HG02678 (cell line): ENCODE measurements at regions not wholly inside any gene's neighbourhood (a gene's known extent, or its start where the extent isn't known, plus 50 kb on each side); places are given as distances from the start of the nearest gene placed in this dataset.
"Not testable (repeated sequence)": the region's sequence is repeated elsewhere in the genome, so short reads cannot be mapped to it uniquely, and the experiment has no call there.

Experiments used
- ATAC-seq: cut with Tn5 transposase; IDR thresholded peaks from one replicate; pipeline ENCODE4 v1.9.1; 2021; ENCODE audit warnings: mild to moderate bottlenecking, moderate library complexity; ENCODE audit not compliant: unreplicated experiment

DNA sequence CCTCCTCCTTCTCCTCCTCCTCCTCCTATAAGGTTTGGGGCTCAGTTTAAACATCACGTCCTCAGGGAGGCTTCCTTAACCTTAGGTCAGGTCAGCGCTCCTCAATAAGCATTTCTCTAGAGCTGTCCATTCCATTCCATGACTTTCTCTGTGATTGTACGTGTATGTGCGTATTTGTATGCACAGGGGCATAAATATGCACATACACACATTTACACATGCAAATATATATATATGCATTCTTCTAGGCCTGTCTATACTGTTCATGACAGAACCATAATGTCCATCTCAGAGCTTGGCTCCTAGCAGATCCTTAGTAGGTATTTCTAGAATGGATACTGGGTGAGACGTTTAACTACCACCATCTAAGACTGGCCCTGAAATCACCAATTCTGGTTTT is 258.6 kb downstream of the STIM2 start:
- no peak for ATAC-seq

GRCh38 chr4:27121830-27122229 is 261.2 kb downstream of the STIM2 start:
- ATAC-seq = no peak

DNA sequence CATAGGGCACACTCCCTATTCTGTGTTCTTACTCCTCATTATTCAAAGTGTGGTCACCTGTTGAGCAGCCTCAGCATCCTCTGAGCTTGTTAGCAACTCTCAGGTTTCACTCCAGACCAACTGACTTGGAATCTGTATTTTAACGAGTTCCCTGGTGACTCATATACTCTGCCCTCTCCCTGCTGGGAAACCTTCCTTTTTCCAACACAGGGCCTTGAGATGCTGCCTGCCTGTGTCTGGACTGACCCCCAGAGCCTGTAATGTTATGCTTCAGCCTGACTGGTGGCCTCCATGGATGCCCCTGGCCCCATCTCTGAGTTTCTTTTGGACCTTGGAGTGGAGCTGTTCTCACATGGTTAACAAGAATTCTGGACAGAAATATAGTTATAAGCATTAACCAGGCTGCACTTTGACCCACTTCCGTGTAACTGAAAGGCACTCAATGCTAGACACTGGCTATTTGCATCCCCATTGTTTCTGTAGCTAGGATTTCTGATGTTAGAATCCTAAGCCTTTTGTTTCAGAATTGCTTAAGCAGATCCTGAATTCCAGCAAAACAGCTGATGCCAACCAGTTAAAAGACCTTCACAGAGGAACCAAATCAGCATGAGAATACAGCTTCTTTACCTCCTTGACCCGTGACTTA is 262.6 kb downstream of the STIM2 start:
- ATAC-seq = no peak

GRCh38 chr4:27123769-27124124 is 263.1 kb downstream of the STIM2 start:
- no peak for ATAC-seq

- not testable (repeated sequence) for ATAC-seq
Observed at GRCh38 chr4:27126895-27127294, 266.3 kb downstream of the STIM2 start.

- ATAC-seq = no peak
Observed at GRCh38 chr4:27128443-27128842, 267.8 kb downstream of the STIM2 start.

DNA sequence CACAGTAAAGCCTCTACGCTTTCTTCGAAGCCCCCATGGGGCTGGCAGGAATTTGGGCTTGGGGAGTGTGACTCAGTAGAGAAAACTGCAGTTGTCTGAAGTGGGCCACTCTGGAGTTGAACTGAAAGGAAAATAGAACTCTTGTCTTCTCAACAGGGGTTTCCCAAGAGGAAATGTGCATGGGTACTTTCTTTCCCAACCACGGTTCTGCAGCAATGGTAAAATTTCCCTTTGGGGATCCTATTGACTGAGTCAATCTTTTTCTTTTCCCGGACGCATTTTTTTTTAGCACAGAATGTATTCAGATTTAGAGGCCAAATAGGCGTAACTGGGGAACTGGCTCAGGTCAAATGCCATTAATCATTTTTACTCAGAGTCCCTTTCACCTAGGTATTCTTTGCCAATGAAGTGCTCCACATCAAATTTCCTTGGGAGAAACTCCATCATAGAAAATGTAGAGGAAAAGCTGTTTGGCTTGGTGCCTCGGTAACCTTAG is 269.3 kb downstream of the STIM2 start:
- no peak for ATAC-seq

DNA sequence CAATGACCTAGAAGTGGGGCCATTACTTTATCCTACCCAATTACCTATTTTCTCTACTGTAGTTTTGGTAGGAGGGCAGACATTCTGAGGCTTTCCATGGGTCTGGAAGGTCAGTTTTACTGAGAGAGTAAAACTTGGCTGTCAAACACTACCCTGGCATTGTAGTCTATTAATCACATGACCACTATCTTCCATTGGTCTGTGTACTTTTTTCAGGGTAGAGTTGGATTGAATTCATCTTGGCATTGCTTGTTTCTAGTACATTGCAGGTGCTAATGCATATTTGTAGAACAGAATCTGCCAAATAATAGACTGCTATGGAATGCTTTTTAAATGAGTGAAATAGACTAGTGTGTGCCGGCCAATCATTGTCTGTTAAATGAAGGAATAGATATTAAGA is 271.9 kb downstream of the STIM2 start:
- no peak for ATAC-seq

GRCh38 chr4:27140486-27140885 is 279.8 kb downstream of the STIM2 start:
- no peak for ATAC-seq

- no peak for ATAC-seq
Observed at GRCh38 chr4:27141530-27141929, 280.9 kb downstream of the STIM2 start.

- ATAC-seq = no peak
Observed at GRCh38 chr4:27142841-27143240, 282.2 kb downstream of the STIM2 start.

GRCh38 chr4:27145597-27145996 is 285.0 kb downstream of the STIM2 start:
- no peak for ATAC-seq

- ATAC-seq = no peak
Observed at GRCh38 chr4:27148211-27148895, 287.7 kb downstream of the STIM2 start.

DNA sequence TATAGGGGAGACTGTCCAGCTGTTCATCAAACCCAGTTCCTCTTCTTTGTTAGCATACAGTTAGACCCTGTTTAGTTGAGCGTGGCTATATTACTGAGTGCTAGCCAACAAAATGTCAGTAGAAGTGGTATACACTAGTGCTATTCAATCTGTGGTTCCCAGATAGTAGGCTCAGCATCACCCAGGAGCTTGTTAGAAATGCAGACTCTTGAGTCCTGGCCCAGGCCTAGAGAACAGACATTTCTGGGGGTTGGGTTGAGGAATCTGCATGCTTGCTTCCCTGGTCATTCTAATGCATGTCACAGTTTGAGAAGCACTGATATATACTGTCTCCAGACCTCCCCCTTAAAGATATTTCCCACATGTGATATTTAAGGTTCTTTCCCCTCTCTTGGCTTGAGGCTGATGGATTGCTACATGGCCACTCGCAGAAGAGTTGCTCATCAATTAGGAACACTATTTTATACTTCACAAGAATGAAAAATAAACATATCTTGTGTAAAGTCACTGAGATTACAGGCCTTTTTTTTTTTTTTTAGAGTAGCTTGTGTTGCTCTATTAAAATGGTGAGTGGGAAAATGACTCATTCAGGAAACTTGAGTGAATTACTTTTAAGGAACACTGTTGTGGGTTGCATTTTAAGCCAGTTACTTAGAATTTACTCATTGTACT is 289.0 kb downstream of the STIM2 start:
- ATAC-seq = no peak

DNA sequence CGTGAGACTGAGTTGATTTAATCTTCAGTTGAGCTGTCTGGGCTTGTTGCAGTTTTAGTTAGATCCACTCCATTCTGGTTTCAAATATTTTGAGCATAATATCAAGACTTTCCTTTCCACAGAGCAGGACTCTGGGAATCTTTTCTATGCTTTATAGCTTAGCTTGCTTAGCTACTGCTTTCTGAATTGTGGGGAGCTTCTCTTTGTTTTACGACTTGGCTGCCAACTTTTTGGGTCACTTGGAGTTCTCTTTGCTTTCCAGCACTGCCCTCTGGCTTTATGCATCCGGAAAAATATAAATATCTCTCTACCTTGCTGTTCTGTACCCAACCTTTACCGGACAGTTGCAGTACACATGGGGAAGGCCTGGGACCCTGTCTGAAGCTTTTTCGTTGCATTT is 292.1 kb downstream of the STIM2 start:
- no peak for ATAC-seq

GRCh38 chr4:27154706-27155105 is 294.1 kb downstream of the STIM2 start:
- ATAC-seq = no peak

DNA sequence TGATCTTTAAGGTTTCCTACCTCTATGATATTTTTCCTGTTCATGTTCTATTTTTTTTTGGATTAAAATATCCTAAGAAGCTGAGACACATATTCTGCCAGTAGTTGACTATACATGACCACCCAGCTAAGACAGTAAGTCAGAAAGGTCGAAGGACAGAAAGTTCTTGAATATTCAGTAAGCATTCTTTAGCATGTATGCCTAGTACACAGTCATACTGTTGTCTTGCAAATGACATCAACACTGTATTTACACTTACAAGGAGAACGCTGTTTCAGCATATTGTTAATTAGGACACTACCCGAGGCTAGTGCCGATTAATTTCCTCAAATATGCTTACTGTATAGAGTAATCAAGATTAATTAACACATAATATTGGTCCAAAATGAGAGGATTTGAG is 300.6 kb downstream of the STIM2 start:
- ATAC-seq = no peak

DNA sequence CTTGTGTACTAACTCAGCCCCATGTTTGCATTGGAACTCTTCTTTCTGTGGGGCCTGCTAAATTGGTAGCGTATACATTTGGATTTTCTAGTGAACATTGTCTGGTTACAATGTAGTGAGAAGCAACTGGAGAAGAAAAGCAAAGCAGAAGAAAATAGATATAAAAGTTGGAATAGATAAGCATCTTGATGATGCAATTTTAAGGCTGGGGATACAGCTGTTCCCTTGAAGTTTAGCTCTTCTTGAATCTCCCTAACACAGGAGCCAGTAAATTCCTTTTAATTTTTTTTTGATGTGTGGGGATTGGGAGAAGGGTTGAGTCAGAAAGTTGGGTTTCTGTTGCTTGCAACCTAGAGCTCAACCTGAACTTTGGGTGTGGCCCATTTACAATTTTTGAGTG is 308.1 kb downstream of the STIM2 start:
- ATAC-seq = no peak

DNA sequence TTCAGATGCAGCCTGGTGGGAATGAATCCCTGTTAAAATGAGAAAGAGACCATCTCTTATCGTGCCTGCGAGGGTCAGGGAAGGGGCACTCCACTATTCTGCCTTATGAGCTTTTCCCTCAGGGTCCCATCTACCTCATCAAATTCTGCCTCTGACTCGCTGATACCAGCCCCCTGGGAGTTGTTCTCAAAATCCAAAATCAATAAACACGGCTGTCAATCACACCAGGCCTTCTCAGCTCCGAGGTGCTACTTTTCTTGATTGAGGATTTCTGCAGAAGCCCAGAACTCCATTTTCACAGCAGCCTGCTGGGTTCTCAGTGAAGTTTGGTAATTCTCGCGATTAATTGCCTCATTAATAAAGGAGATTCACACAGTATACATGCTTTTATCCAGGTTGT is 312.6 kb downstream of the STIM2 start:
- no peak for ATAC-seq

DNA sequence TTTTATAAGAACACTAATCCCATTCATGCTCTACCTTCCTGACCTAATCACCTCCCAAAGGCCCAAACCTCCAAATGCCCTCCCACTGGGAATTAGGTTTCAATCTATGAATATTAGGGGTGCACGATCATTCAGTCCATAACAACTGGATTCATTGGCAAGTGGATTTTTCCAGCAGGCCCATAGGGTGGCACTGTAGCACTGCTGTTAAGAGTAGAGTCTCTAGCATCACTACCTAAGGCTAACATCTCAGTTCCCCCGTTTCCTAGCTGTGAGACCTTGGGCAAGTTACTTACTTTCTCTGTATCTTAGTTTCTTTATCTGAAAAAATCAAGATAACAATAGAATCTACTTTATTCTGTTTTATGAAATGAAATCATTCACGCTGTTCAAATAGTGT is 315.8 kb downstream of the STIM2 start:
- no peak for ATAC-seq

GRCh38 chr4:27176881-27177280 is 316.2 kb downstream of the STIM2 start:
- ATAC-seq = no peak

DNA sequence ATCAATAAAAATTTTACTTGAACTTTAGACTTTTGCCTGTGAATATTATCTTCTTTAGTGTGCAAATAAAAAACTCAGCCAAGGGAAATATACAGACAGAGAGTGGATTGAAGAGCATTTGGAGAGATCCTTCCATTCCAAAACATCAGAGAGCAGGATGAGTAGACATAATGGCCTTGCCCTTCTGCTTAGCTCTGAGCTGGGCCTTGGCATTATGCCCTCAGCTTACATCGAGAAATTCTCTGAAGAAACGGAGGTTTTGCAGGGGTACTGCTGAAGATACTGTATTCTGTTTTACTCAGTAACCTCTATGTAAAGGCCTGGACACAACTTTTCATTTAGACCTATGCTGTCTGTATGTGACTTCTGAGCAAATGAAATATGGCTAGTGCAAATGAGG is 317.4 kb downstream of the STIM2 start:
- ATAC-seq = no peak
